MG63 (cell line): ENCODE measurements at regions not wholly inside any gene's neighbourhood (a gene's known extent, or its start where the extent isn't known, plus 50 kb on each side); places are given as distances from the start of the nearest gene placed in this dataset.

Experiments used
- DNase-seq: peaks from one replicate; pipeline ENCODE4 v3.0.0-alpha.2; 2020
- H3K27me3 ChIP-seq: fragments of 250-450 bp; sonication (Bioruptor Pico); 2 replicates; pipeline ENCODE4 v1.5.1; 2020; ENCODE audit warnings: mild to moderate bottlenecking, moderate library complexity
- H3K36me3 ChIP-seq: fragments of 250-450 bp; sonication (Bioruptor Pico); 2 replicates; pipeline ENCODE4 v1.5.1; 2020; ENCODE audit warnings: mild to moderate bottlenecking, moderate library complexity
- H3K4me3 ChIP-seq: fragments of 250-450 bp; sonication (Bioruptor Pico); 2 replicates; pipeline ENCODE4 v1.5.1; 2020; ENCODE audit warnings: mild to moderate bottlenecking, moderate library complexity
- H3K9me3 ChIP-seq: fragments of 250-450 bp; sonication (Bioruptor Pico); 2 replicates; pipeline ENCODE4 v1.5.1; 2020; ENCODE audit warnings: mild to moderate bottlenecking, moderate library complexity

- Histone ChIP-seq H3K4me3 (no peak overlapping the region), H3K36me3 (no peaks in the 10 kb centered on the region), H3K9me3 (no peaks in the 10 kb centered on the region), H3K27me3 (no peaks in the 10 kb centered on the region)
- no peak for DNase-seq
Observed at GRCh38 chr2:81194176-81194575, 889.6 kb upstream of the LRRTM1 start.

DNA sequence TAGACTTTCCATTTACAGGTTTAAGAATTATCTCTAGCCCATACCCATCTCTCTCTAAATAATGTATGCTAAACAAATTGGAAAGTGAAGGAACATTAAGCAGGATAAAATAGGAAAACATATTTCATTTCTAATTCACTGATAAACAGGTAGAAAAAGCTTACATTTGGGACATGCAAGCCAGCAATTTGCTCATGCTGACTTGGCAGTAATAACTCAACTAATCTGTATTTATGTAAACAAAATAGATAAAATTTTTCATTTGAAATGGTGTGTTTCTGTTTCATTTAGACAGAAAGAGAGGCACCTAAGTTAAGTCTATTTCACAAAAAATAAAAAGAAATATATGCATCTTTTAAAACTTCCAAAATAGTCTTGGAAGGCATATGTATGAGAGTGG is 877.3 kb upstream of the LRRTM1 start:
- Histone ChIP-seq H3K36me3 (no peaks in the 10 kb centered on the region), H3K27me3 (no peaks in the 10 kb centered on the region), H3K4me3 (no peak overlapping the region), H3K9me3 (no peaks in the 10 kb centered on the region)
- DNase-seq, result no peak

- no peak for DNase-seq
- H3K27me3 ChIP-seq, result no peaks in the 10 kb centered on the region
- H3K36me3 ChIP-seq, result no peaks in the 10 kb centered on the region
- no peaks in the 10 kb centered on the region for H3K9me3 ChIP-seq
- no peak overlapping the region for H3K4me3 ChIP-seq
Observed at GRCh38 chr2:81171447-81171846, 866.9 kb upstream of the LRRTM1 start.

GRCh38 chr2:81163583-81163982 is 859.0 kb upstream of the LRRTM1 start:
- Histone ChIP-seq H3K27me3 (no peaks in the 10 kb centered on the region), H3K9me3 (no peaks in the 10 kb centered on the region), H3K4me3 (no peak overlapping the region), H3K36me3 (no peaks in the 10 kb centered on the region)
- no peak for DNase-seq

- H3K36me3 ChIP-seq, result no peaks in the 10 kb centered on the region
- no peak for DNase-seq
- no peak overlapping the region for H3K4me3 ChIP-seq
- H3K9me3 ChIP-seq, result no peaks in the 10 kb centered on the region
- no peaks in the 10 kb centered on the region for H3K27me3 ChIP-seq
Observed at GRCh38 chr2:81158505-81158904, 854.0 kb upstream of the LRRTM1 start.

DNA sequence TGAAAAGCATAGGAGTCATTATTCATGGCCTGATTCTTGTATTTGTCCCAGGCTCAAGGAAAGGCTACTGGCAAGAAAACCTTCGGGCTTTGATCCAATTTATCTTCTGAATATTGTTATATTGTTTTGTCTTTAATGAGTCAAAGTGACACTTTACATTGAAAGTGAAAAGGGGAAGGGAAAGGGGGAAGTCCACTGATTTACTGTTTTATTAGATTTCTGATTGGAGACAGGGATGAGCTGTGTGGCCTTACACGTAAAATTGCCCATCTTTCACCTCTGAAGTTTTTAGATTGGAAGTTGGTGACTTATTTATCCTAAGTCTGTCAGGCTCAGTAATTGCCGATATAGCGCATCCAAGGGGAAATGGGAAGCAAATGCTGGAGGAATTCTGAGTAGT is 843.8 kb upstream of the LRRTM1 start:
- DNase-seq, result no peak
- Histone ChIP-seq H3K4me3 (no peak overlapping the region), H3K9me3 (no peaks in the 10 kb centered on the region), H3K27me3 (no peaks in the 10 kb centered on the region), H3K36me3 (no peaks in the 10 kb centered on the region)

DNA sequence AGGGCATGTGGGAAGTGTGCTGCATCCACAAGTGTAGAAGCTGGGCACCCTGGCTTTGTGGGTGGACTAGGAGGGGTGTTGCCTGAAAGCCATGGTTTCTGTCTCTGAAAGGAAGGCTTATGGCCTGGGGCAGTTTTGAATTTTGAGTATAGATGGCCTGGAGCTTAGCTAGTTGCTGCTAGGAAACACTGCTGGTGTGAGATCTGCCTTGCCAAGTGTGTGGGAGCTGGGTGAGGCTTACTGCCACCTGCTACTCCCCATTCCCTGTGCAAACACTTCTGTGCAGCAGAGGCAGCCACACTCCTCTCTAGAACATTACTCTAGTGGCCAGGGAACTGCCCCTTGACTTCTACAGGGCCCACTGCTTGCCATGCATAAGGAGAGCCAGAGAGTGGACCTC is 831.7 kb upstream of the LRRTM1 start:
- Histone ChIP-seq H3K27me3 (no peaks in the 10 kb centered on the region), H3K4me3 (no peak overlapping the region), H3K9me3 (no peaks in the 10 kb centered on the region), H3K36me3 (no peaks in the 10 kb centered on the region)
- no peak for DNase-seq

DNA sequence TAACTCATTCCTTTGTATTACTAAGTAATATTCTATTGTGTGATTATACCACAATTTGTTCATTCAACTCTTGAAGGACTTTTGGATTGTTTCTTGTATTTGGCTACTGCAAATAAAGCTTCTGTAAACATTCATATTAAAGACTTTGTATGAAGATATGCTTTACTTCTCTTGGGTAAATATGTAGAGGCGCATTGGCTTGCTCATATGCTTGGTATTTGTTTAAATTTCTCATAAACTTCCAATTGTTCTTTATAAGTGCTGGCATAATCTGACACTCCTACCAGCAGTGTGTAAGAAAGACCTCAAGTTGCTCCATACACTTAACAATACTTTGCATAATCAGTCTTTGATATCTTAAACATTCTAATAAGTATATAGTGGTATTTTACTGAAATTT is 792.8 kb upstream of the LRRTM1 start:
- Histone ChIP-seq H3K9me3 (no peaks in the 10 kb centered on the region), H3K36me3 (no peaks in the 10 kb centered on the region), H3K27me3 (no peaks in the 10 kb centered on the region), H3K4me3 (no peak overlapping the region)
- no peak for DNase-seq

DNA sequence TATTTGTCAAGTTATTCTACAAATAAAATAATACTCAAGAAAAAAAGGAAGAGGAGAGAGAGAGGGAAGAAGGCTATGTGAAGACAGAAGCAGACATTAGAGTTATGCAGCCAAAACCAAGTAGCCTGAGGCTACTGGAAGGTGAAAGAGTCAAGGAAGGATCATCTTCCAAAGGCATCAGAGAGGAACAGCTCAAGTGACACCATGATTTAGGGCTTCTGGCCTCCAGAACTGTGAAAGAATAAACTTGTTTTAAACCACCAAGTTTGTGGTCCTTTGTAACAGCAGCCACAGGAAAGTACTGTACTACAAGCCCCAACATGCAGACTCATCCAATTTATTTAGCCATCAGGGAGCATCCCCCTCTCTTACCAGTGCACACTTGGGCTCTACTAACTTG is 788.5 kb upstream of the LRRTM1 start:
- no peaks in the 10 kb centered on the region for H3K9me3 ChIP-seq
- no peak overlapping the region for H3K4me3 ChIP-seq
- no peaks in the 10 kb centered on the region for H3K27me3 ChIP-seq
- DNase-seq, result no peak
- H3K36me3 ChIP-seq, result no peaks in the 10 kb centered on the region

DNA sequence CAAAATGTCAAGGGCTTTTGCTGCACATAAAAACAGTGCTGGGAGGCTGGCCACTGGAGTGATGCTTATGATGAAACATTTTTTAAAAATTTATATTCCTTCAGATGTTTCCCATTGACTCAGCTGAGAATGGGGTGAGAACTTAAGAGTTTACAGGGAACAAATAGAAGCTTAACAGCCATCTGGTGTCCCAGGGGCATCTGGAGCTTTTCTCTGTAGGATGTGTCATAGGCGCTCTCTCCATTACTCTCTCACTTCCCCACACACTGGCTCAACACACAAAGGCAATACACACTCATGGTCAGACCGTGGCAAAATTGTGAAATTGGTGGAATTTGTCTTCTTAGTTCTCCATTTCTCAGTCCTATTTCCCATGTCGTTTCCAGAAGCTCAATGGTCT is 783.1 kb upstream of the LRRTM1 start:
- Histone ChIP-seq H3K4me3 (no peak overlapping the region), H3K27me3 (no peaks in the 10 kb centered on the region), H3K9me3 (no peaks in the 10 kb centered on the region), H3K36me3 (no peaks in the 10 kb centered on the region)
- DNase-seq, result no peak

DNA sequence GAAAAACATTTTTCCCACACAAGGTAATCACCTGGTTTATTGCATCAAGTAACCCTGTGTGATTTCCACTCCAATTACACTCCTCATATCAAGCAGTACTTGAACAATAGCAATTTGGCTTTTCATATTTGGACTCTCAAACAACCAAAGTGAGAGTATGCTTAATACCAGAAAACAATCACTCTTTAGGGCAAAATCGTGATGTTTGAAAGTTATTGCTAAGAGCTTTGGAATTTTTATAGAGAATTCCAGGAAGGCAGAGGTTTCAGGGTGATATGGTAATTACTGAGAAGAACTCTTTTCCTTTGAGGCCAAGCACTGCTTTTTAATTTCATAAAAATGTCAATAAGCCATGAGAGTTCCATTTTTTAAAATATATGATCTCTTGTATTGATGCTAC is 779.5 kb upstream of the LRRTM1 start:
- DNase-seq, result no peak
- Histone ChIP-seq H3K36me3 (no peaks in the 10 kb centered on the region), H3K4me3 (no peak overlapping the region), H3K9me3 (no peaks in the 10 kb centered on the region), H3K27me3 (no peaks in the 10 kb centered on the region)

- no peaks in the 10 kb centered on the region for H3K27me3 ChIP-seq
- no peak overlapping the region for H3K4me3 ChIP-seq
- H3K9me3 ChIP-seq, result no peaks in the 10 kb centered on the region
- H3K36me3 ChIP-seq, result no peaks in the 10 kb centered on the region
- DNase-seq, result no peak
Observed at GRCh38 chr2:81078631-81079030, 774.1 kb upstream of the LRRTM1 start.

DNA sequence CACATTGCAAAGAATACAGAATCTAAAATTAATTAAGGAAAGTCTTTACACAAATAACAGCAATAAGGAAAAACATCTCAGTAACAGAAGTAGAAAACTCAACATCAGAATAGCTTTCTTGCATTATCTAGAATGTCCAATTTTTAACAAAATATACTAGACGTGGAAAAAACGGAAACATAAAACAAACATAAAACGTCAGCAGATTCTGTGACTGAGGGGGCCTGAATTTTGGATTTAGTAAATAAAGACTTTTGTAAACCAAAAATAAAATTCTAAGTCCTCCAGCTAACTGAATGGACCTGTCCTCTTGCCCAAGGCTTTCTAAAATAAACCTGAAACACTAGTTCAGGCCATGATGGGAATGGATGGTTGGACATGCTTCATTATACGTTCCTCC is 773.5 kb upstream of the LRRTM1 start:
- Histone ChIP-seq H3K27me3 (no peaks in the 10 kb centered on the region), H3K36me3 (no peaks in the 10 kb centered on the region), H3K4me3 (no peak overlapping the region), H3K9me3 (no peaks in the 10 kb centered on the region)
- DNase-seq, result no peak

DNA sequence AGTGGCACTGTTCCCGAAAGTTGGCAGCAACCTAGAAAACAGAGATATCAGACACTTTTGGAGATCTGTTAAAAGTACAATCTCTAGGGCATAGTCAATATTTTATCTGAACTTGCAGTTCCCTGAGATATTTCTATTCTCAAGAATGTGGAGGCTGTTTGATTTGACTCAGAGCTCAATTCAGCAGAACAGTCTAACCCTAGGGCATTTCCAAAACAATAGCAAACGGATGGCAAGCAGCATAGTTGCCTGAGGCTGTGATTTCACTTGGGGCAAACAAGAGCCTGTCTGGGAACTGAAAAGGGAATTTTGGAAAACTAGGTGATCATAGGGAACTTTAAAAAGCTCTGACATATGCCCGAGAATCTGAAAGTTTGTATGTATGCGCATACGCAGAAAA is 772.8 kb upstream of the LRRTM1 start:
- Histone ChIP-seq H3K4me3 (no peak overlapping the region), H3K36me3 (no peaks in the 10 kb centered on the region), H3K27me3 (no peaks in the 10 kb centered on the region), H3K9me3 (no peaks in the 10 kb centered on the region)
- no peak for DNase-seq

GRCh38 chr2:81073412-81073811 is 768.9 kb upstream of the LRRTM1 start:
- no peak for DNase-seq
- Histone ChIP-seq H3K4me3 (no peak overlapping the region), H3K9me3 (no peaks in the 10 kb centered on the region), H3K36me3 (no peaks in the 10 kb centered on the region), H3K27me3 (no peaks in the 10 kb centered on the region)

DNA sequence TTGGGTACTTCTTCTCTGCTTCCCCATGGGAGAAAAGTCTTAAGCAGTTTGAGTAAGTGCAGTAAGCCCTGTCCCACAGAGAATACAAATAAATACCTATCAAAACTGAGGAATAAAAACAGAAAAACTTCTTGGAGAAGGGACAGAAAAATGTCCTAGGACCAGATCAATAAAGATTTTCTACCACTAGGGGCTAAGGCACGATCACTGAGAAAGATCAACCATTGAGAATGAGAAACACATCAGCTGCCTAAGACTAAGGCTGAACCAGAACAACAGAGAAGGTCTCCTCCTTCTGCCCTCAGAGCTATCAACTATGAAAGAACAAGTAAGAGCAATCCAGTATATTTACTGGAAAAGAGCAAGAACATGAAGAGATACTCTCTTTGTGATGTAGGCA is 763.6 kb upstream of the LRRTM1 start:
- Histone ChIP-seq H3K36me3 (no peaks in the 10 kb centered on the region), H3K27me3 (no peaks in the 10 kb centered on the region), H3K9me3 (no peaks in the 10 kb centered on the region), H3K4me3 (no peak overlapping the region)
- no peak for DNase-seq

DNA sequence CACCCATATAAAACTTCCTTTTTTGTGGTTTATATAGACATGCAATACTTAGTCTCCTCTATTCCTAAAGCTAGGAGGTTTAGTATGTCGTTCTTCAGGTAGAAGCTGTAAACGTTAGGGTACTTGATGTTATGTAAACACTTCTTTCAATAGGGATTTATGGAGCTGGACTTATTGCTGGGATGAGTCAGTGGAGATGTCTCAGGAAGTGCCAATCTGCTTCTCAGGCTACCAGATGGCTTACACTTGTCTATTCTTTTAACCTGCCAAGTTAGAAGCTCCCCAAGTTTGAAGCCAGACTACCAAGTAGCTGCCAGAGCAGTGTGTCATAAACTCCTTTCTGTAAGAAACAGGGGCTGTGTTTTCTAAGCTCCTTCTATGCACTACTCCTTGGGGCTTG is 756.5 kb upstream of the LRRTM1 start:
- H3K4me3 ChIP-seq, result no peak overlapping the region
- DNase-seq, result no peak
- no peaks in the 10 kb centered on the region for H3K36me3 ChIP-seq
- no peaks in the 10 kb centered on the region for H3K27me3 ChIP-seq
- H3K9me3 ChIP-seq, result no peaks in the 10 kb centered on the region

DNA sequence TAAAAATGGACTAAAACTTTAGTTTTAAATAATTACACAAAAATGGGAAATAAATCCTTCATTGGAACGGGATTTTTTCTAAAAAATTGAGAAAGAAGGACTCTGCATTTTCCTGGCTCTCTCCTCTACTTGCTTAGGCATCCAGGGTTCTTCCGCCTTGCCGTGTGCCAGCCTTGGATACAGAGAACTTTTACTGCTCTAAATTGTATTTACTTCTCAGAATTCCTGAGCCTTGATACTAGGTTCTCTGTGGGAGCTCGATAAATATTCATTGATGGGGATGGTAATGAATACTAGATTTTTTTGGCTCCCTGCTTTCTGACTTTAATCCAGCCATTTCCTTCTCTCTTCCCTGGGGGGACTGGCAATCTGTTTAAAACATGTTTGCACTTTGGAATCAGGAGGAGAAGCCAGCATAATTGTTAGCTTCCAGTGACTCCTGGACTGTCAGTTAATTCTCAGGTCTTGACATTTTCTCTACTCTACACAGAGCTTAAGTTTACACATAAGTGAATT is 746.1 kb upstream of the LRRTM1 start:
- Histone ChIP-seq H3K36me3 (no peaks in the 10 kb centered on the region), H3K9me3 (no peaks in the 10 kb centered on the region), H3K4me3 (no peak overlapping the region), H3K27me3 (no peaks in the 10 kb centered on the region)
- no peak for DNase-seq

DNA sequence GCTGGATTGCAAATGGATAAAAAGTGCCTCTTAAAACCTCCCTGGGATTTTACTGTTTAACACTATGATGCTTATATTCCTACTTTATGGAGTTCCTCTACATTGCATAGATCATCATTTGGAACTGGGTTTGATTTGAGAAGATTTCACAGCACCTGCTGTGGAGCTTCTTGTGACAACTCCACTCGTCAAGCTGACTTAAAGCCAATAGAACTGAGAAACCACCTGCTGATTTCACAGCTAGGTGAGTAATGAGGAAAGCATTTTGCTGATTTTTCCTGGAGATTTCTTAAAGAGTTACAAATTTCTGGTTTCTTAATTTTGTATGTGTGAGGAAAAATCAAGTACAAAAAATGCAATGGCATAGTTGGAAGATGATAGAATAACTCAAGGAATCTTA is 739.1 kb upstream of the LRRTM1 start:
- Histone ChIP-seq H3K9me3 (no peaks in the 10 kb centered on the region), H3K4me3 (no peak overlapping the region), H3K27me3 (no peaks in the 10 kb centered on the region), H3K36me3 (no peaks in the 10 kb centered on the region)
- no peak for DNase-seq
